WTC11 (cell line): ENCODE measurements at regions not wholly inside any gene's neighbourhood (a gene's known extent, or its start where the extent isn't known, plus 50 kb on each side); places are given as distances from the start of the nearest gene placed in this dataset.

Experiments
- ATAC-seq: fragments of 200-7000 bp; cut with Tn5 transposase; 2 replicates; pipeline ENCODE4 v1.10.0; 2021; ENCODE audit warnings: mild to moderate bottlenecking, moderate library complexity
- CTCF ChIA-PET: fragments of 300-600 bp; sonication (Branson Sonifier 250); formaldehyde crosslinking; loops from one replicate; lab custom pipeline; 2021; ENCODE audit warnings: antibody characterized with exemption; lab: Charles Lee
- POLR2A ChIA-PET: fragments of 350-600 bp; sonication (Branson Sonifier 250); formaldehyde crosslinking; loops from one replicate; lab custom pipeline; 2021; ENCODE audit warnings: antibody characterized with exemption; lab: Charles Lee
- DNase-seq: peaks from one replicate; pipeline ENCODE4 v3.0.0; 2021; ENCODE audit warnings: low spot score
- H3K27ac Mint-ChIP-seq: 2 replicates; pipeline ENCODE4 v1.8.0; 2021; ENCODE audit warnings: mixed read lengths
- H3K27me3 Mint-ChIP-seq: 2 replicates; pipeline ENCODE4 v1.8.0; 2021; ENCODE audit warnings: low read depth, mild to moderate bottlenecking, moderate library complexity, mixed read lengths
- H3K36me3 Mint-ChIP-seq: 2 replicates; pipeline ENCODE4 v1.8.0; 2021; ENCODE audit warnings: mixed read lengths
- H3K4me1 Mint-ChIP-seq: 2 replicates; pipeline ENCODE4 v1.8.0; 2022; ENCODE audit warnings: mixed read lengths
- H3K4me3 Mint-ChIP-seq: 2 replicates; pipeline ENCODE4 v1.8.0; 2021; ENCODE audit warnings: mild to moderate bottlenecking, moderate library complexity, mixed read lengths
- H3K9me3 Mint-ChIP-seq: 2 replicates; pipeline ENCODE4 v1.8.0; 2021; ENCODE audit warnings: mixed read lengths
- GTF2I ChIP-seq: fragments of 250-450 bp; sonication (Bioruptor Pico); conservative IDR thresholded peaks from 2 replicates; pipeline ENCODE4 v1.4.0; 2021; ENCODE audit warnings: mild to moderate bottlenecking
- HMGA2 ChIP-seq: fragments of 250-450 bp; sonication (Bioruptor Pico); IDR thresholded peaks from 2 replicates; pipeline ENCODE4 v1.4.0; 2021; ENCODE audit warnings: mild to moderate bottlenecking, moderate library complexity
- MYBL2 ChIP-seq: sonication (generic); formaldehyde crosslinking; IDR thresholded peaks from 2 replicates; pipeline ENCODE4 v1.8.1; 2023; ENCODE audit warnings: mild to moderate bottlenecking, moderate library complexity, missing genetic modification reagents
- NR1H2 ChIP-seq: sonication (generic); formaldehyde crosslinking; IDR thresholded peaks from 2 replicates; pipeline ENCODE4 v1.9.0; 2021; ENCODE audit warnings: mild to moderate bottlenecking, moderate library complexity, missing genetic modification reagents
- ZNF121 ChIP-seq: sonication (generic); formaldehyde crosslinking; IDR thresholded peaks from 2 replicates; pipeline ENCODE4 v1.8.0; 2023; ENCODE audit warnings: missing genetic modification reagents
- ZNF396 ChIP-seq: fragments of 250-450 bp; sonication (Bioruptor Pico); IDR thresholded peaks from 2 replicates; pipeline ENCODE4 v1.8.0; 2021; ENCODE audit warnings: mild to moderate bottlenecking, moderate library complexity, borderline replicate concordance
- TF ChIP-seq, protein P1 (sequence below): sonication (generic); formaldehyde crosslinking; IDR thresholded peaks from 2 replicates; pipeline ENCODE4 v1.8.1; 2022; ENCODE audit warnings: missing genetic modification reagents, borderline replicate concordance
- TF ChIP-seq, protein P2 (sequence below): sonication (generic); formaldehyde crosslinking; IDR thresholded peaks from 2 replicates; pipeline ENCODE4 v1.8.0; 2022; ENCODE audit warnings: mild to moderate bottlenecking, missing genetic modification reagents
- TF ChIP-seq, protein P3 (sequence below): sonication (generic); formaldehyde crosslinking; IDR thresholded peaks from 2 replicates; pipeline ENCODE4 v1.8.1; 2023; ENCODE audit warnings: mild to moderate bottlenecking, missing genetic modification reagents, moderate library complexity
- TF ChIP-seq, protein P4 (sequence below): sonication (generic); formaldehyde crosslinking; IDR thresholded peaks from 2 replicates; pipeline ENCODE4 v1.8.1; 2022; ENCODE audit warnings: mild to moderate bottlenecking, moderate library complexity, missing genetic modification reagents
- TF ChIP-seq, protein P5 (sequence below): sonication (generic); formaldehyde crosslinking; IDR thresholded peaks from 2 replicates; pipeline ENCODE4 v1.8.1; 2023; ENCODE audit warnings: mild to moderate bottlenecking, missing genetic modification reagents
- TF ChIP-seq, protein P6 (sequence below): sonication (generic); formaldehyde crosslinking; IDR thresholded peaks from 2 replicates; pipeline ENCODE4 v1.8.0; 2023; ENCODE audit warnings: missing genetic modification reagents
- TF ChIP-seq, protein P7 (sequence below): sonication (generic); formaldehyde crosslinking; IDR thresholded peaks from 2 replicates; pipeline ENCODE4 v1.8.1; 2022; ENCODE audit warnings: low read depth, missing genetic modification reagents, borderline replicate concordance

DNA sequence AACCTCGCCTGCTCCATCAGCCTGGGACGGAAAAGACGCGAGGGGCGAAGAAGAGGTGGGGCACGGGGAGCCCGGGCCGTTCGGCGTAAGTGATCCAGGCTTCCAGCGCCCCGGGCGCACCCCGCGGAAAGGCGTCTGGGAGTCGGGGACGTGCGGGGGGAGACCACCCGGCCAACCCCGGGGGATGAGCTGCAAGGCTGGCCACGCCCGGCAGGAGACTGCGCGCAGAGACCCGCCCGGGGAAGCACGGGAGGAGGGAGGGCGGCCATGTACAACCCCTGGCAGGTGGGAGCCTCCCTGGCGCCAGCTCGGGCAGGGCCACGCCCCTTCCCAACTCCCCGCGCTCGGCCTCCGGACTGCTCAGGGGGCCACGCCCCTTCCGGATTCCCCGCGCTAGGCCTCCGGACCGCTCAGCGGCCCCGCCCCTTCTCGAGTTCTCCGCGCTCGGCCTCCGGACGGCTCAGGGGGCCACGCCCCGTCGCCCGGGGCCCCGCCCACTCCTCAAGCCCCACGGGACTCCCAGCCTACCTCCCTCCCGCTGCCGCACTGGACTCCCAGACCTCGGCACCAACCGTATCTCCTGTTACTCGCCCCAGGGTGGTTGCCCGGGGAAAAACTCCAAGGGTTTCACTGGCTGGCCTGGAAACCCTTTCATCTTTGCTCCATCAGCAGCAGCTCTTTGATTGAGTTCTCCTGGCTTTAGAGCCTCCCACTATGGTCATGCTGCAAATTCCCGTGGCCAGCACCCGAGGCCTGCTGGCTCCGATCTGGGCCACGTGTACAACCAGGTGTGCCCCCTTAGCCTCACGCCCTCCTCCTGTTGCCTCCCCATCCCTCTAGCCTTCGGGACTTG lies 284.4 kb downstream of the ZEB1 start (continued):
- TF ChIP-seq, protein P1, sequence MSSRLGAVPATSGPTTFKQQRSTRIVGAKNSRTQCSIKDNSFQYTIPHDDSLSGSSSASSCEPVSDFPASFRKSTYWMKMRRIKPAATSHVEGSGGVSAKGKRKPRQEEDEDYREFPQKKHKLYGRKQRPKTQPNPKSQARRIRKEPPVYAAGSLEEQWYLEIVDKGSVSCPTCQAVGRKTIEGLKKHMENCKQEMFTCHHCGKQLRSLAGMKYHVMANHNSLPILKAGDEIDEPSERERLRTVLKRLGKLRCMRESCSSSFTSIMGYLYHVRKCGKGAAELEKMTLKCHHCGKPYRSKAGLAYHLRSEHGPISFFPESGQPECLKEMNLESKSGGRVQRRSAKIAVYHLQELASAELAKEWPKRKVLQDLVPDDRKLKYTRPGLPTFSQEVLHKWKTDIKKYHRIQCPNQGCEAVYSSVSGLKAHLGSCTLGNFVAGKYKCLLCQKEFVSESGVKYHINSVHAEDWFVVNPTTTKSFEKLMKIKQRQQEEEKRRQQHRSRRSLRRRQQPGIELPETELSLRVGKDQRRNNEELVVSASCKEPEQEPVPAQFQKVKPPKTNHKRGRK (CRISPR knock-in tag), result no peak

DNA sequence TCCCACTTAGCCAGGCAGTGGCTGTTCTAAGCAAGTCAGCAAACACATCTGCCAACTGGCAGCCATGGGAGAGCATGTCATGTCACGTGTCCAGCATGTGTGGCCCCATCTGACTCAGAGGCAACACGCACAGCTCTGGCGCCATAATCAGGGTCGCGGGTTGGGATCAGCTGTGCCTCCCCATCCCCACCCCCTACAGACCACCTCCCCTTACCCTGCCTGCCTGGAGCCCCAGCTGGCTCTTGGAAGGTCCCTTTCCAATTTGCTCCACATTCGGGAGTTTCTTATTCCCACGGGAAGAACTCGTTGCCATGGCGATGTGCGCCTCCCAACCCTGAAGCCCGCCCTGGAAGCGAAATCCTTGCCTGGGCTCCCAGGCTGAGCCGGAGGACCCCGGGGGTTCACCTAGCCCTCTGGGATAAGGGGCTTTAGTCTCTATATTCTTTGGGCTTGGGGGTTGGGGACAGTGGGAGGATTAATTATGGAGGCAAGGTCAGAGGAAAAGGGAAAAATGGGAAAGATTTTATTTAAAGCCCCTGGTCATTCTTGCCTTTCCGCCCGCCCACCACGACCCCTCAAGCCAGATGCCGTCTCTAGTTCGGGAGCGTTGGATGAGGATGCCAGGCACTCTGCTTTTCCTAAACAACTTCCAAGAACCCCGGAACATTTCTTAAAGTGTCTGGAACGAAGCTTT lies 283.7 kb downstream of the ZEB1 start:
- H3K27me3 Mint-ChIP-seq, result peaks cover 11% of the 10 kb centered on the region
- H3K27ac Mint-ChIP-seq, result no peak overlapping the region
- peak; percentile 14 for ATAC-seq
- H3K9me3 Mint-ChIP-seq, result peaks cover 8% of the 10 kb centered on the region
- no peaks in the 10 kb centered on the region for H3K36me3 Mint-ChIP-seq
- DNase-seq, result peak; percentile 61
- H3K4me1 Mint-ChIP-seq, result peaks cover 9% of the 10 kb centered on the region
- ChIA-PET POLR2A (no interaction called here), CTCF (interaction anchor here (0.9 to 1.9 kb wide), 3 partner anchors 18 to 112 kb away, joined by 3 to 16 read pairs (median 3); no protein-coding TSS in a partner anchor)
- peak overlapping the region; percentile 77 for H3K4me3 Mint-ChIP-seq
- TF ChIP-seq, protein P2, sequence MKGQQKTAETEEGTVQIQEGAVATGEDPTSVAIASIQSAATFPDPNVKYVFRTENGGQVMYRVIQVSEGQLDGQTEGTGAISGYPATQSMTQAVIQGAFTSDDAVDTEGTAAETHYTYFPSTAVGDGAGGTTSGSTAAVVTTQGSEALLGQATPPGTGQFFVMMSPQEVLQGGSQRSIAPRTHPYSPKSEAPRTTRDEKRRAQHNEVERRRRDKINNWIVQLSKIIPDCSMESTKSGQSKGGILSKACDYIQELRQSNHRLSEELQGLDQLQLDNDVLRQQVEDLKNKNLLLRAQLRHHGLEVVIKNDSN, result peak; percentile 61; the same call in 1 of the 2 replicates
- TF ChIP-seq, protein P3, sequence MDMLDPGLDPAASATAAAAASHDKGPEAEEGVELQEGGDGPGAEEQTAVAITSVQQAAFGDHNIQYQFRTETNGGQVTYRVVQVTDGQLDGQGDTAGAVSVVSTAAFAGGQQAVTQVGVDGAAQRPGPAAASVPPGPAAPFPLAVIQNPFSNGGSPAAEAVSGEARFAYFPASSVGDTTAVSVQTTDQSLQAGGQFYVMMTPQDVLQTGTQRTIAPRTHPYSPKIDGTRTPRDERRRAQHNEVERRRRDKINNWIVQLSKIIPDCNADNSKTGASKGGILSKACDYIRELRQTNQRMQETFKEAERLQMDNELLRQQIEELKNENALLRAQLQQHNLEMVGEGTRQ (CRISPR knock-in tag), result peak; percentile 63
- TF ChIP-seq, protein P4, sequence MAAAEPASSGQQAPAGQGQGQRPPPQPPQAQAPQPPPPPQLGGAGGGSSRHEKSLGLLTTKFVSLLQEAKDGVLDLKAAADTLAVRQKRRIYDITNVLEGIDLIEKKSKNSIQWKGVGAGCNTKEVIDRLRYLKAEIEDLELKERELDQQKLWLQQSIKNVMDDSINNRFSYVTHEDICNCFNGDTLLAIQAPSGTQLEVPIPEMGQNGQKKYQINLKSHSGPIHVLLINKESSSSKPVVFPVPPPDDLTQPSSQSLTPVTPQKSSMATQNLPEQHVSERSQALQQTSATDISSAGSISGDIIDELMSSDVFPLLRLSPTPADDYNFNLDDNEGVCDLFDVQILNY (CRISPR knock-in tag), result no peak

DNA sequence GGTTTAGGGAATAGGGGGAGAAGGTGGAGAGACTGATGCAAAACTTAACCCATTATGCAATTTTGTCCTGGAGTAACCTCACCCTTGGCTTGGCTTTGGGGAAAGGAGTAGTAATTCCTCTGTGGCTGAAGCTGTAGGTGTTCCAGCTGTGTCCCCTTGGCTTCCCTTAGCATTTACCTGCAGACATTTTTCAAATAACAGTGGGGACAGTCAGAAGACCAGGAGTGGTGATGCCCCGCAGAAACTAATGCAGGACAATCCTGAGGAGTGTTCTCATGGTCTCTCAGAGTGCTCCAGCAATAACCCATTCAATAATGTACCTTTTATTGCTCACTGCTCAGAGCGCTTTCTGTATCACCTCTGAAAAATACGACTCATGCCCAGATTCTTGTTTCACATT lies 282.1 kb downstream of the ZEB1 start:
- Mint-ChIP-seq H3K27ac (no peak overlapping the region), H3K36me3 (no peaks in the 10 kb centered on the region), H3K4me1 (peaks cover 9% of the 10 kb centered on the region), H3K9me3 (peaks cover 8% of the 10 kb centered on the region), H3K4me3 (no peak overlapping the region), H3K27me3 (peaks cover 11% of the 10 kb centered on the region)
- ATAC-seq (no peak), DNase-seq (no peak)
- CTCF ChIA-PET, result no interaction called here
- POLR2A ChIA-PET, result no interaction called here
- TF ChIP-seq ZNF121 (CRISPR knock-in tag) (no peak), HMGA2 (CRISPR knock-in tag) (no peak), GTF2I (CRISPR knock-in tag) (no peak), NR1H2 (CRISPR knock-in tag) (no peak)
- TF ChIP-seq, protein P5, sequence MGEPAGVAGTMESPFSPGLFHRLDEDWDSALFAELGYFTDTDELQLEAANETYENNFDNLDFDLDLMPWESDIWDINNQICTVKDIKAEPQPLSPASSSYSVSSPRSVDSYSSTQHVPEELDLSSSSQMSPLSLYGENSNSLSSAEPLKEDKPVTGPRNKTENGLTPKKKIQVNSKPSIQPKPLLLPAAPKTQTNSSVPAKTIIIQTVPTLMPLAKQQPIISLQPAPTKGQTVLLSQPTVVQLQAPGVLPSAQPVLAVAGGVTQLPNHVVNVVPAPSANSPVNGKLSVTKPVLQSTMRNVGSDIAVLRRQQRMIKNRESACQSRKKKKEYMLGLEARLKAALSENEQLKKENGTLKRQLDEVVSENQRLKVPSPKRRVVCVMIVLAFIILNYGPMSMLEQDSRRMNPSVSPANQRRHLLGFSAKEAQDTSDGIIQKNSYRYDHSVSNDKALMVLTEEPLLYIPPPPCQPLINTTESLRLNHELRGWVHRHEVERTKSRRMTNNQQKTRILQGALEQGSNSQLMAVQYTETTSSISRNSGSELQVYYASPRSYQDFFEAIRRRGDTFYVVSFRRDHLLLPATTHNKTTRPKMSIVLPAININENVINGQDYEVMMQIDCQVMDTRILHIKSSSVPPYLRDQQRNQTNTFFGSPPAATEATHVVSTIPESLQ, result no peak

DNA sequence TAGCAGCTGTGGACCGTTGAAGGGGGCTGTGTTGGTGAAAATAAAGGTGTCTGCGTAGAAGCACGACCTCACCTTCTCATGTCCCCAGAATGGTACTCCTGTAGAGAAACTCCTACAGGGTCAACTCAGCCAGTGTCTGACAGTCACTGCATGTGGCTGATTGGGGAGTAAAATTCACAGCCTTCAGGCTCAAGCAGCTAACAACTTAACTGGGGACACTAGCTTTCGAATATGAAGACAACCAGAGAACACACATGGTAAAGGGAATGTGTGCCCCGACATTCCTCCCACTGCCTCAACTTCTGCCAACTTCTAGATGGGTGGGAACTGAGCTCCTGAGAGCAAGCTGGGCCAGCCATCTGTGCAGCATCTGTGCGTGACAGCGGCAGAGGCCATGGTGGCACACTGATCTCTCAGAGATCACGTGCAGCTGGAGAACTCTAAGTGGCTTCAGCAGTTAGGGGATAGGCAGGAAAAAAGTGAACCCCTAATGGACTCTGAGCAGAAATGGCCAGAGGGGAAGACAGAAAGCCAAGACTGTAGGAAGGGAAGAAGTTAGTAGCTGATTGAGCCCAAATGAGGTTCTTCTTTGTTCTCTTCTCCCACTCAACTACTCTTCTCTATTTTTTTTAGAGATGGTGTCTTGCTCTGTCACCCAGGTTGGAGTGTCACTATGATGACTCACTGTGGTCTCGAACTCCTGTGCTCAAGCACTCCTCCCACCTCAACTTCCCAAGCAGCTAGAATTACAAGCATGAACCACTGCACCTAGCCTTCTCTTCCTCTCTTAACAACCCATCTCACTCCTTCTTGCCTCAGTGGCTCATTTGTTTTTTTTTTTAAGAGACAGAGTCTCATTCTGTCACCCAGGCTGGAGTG lies 280.8 kb downstream of the ZEB1 start:
- POLR2A ChIA-PET, result no interaction called here
- ATAC-seq, result no peak
- Mint-ChIP-seq H3K36me3 (no peaks in the 10 kb centered on the region), H3K27me3 (peaks cover 11% of the 10 kb centered on the region), H3K9me3 (peaks cover 8% of the 10 kb centered on the region), H3K4me1 (peaks cover 11% of the 10 kb centered on the region), H3K27ac (no peak overlapping the region), H3K4me3 (no peak overlapping the region)
- DNase-seq, result no peak
- CTCF ChIA-PET, result no interaction called here
- TF ChIP-seq, protein P6, sequence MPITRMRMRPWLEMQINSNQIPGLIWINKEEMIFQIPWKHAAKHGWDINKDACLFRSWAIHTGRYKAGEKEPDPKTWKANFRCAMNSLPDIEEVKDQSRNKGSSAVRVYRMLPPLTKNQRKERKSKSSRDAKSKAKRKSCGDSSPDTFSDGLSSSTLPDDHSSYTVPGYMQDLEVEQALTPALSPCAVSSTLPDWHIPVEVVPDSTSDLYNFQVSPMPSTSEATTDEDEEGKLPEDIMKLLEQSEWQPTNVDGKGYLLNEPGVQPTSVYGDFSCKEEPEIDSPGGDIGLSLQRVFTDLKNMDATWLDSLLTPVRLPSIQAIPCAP, result no peak
- TF ChIP-seq MYBL2 (no peak), ZNF396 (CRISPR knock-in tag) (no peak)
- TF ChIP-seq, protein P2, result no peak
- TF ChIP-seq, protein P7, sequence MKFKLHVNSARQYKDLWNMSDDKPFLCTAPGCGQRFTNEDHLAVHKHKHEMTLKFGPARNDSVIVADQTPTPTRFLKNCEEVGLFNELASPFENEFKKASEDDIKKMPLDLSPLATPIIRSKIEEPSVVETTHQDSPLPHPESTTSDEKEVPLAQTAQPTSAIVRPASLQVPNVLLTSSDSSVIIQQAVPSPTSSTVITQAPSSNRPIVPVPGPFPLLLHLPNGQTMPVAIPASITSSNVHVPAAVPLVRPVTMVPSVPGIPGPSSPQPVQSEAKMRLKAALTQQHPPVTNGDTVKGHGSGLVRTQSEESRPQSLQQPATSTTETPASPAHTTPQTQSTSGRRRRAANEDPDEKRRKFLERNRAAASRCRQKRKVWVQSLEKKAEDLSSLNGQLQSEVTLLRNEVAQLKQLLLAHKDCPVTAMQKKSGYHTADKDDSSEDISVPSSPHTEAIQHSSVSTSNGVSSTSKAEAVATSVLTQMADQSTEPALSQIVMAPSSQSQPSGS, result no peak
